ENCODE measurements at regions not wholly inside any gene's neighbourhood (a gene's known extent, or its start where the extent isn't known, plus 50 kb on each side); places are given as distances from the start of the nearest gene placed in this dataset.

- Histone ChIP-seq H3K4me1 (ENCODE audit: control insufficient read depth, insufficient read depth, low read length) (no peaks in the 10 kb centered on the region), H3K4me3 (ENCODE audit: low read length) (no peak overlapping the region), H3K9me3 (replicated peaks; ENCODE audit: control insufficient read depth, low read depth, low read length) (no peaks in the 10 kb centered on the region), H3K36me3 (ENCODE audit: control insufficient read depth, insufficient read depth, low read length) (no peaks in the 10 kb centered on the region), H3K27ac (ENCODE audit: low read length) (no peak overlapping the region), H3K27me3 (ENCODE audit: control insufficient read depth, insufficient read depth, low read length) (no peaks in the 10 kb centered on the region)
- 100% methylated on average over 1 of the region's 7 CpGs for WGBS (ENCODE audit: insufficient coverage)
- DNase-seq: no peak
Observed at GRCh38 chr2:46831051-46831868, 84.3 kb downstream of the MCFD2 start.

GRCh38 chr2:46829231-46829995, 86.2 kb downstream of the MCFD2 start:
- H3K27ac ChIP-seq (ENCODE audit: low read length): no peak overlapping the region
- no peaks in the 10 kb centered on the region for H3K9me3 ChIP-seq (replicated peaks; ENCODE audit: control insufficient read depth, low read depth, low read length)
- no peak overlapping the region for H3K4me3 ChIP-seq (ENCODE audit: low read length)
- H3K36me3 ChIP-seq (ENCODE audit: control insufficient read depth, insufficient read depth, low read length): no peaks in the 10 kb centered on the region
- H3K27me3 ChIP-seq (ENCODE audit: control insufficient read depth, insufficient read depth, low read length): no peaks in the 10 kb centered on the region
- 76% methylated on average over 7 of the region's 12 CpGs for WGBS (ENCODE audit: insufficient coverage)
- no peaks in the 10 kb centered on the region for H3K4me1 ChIP-seq (ENCODE audit: control insufficient read depth, insufficient read depth, low read length)
- no peak for DNase-seq

- Histone ChIP-seq H3K36me3 (ENCODE audit: control insufficient read depth, insufficient read depth, low read length) (no peaks in the 10 kb centered on the region), H3K4me3 (ENCODE audit: low read length) (no peak overlapping the region)
- 100% methylated on average over 1 of the region's 2 CpGs for WGBS (ENCODE audit: insufficient coverage)
Observed at GRCh38 chr2:46828491-46829230, 86.9 kb downstream of the MCFD2 start.

GRCh38 chr2:46828135-46828438, 87.5 kb downstream of the MCFD2 start:
- Histone ChIP-seq H3K4me3 (ENCODE audit: low read length) (no peak overlapping the region), H3K36me3 (ENCODE audit: control insufficient read depth, insufficient read depth, low read length) (no peaks in the 10 kb centered on the region), H3K27me3 (ENCODE audit: control insufficient read depth, insufficient read depth, low read length) (no peaks in the 10 kb centered on the region), H3K27ac (ENCODE audit: low read length) (no peak overlapping the region), H3K9me3 (replicated peaks; ENCODE audit: control insufficient read depth, low read depth, low read length) (no peaks in the 10 kb centered on the region), H3K4me1 (ENCODE audit: control insufficient read depth, insufficient read depth, low read length) (no peaks in the 10 kb centered on the region)
- WGBS (ENCODE audit: insufficient coverage): 94% methylated on average over 3 of the region's 3 CpGs
- no peak for DNase-seq

More at GRCh38 chr2:46828491-46829230, 86.9 kb downstream of the MCFD2 start:
- DNase-seq: no peak
- Histone ChIP-seq H3K4me1 (ENCODE audit: control insufficient read depth, insufficient read depth, low read length) (no peaks in the 10 kb centered on the region), H3K27me3 (ENCODE audit: control insufficient read depth, insufficient read depth, low read length) (no peaks in the 10 kb centered on the region), H3K27ac (ENCODE audit: low read length) (no peak overlapping the region), H3K9me3 (replicated peaks; ENCODE audit: control insufficient read depth, low read depth, low read length) (no peaks in the 10 kb centered on the region)

GRCh38 chr2:46827274-46828134, 88.1 kb downstream of the MCFD2 start:
- WGBS (ENCODE audit: insufficient coverage): 87% methylated on average over 7 of the region's 12 CpGs
- H3K27me3 ChIP-seq (ENCODE audit: control insufficient read depth, insufficient read depth, low read length): no peaks in the 10 kb centered on the region

GRCh38 chr2:46826569-46827245, 88.9 kb downstream of the MCFD2 start:
- 90% methylated on average over 7 of the region's 15 CpGs for WGBS (ENCODE audit: insufficient coverage)

More at GRCh38 chr2:46827274-46828134, 88.1 kb downstream of the MCFD2 start:
- H3K9me3 ChIP-seq (replicated peaks; ENCODE audit: control insufficient read depth, low read depth, low read length): no peaks in the 10 kb centered on the region
- H3K4me1 ChIP-seq (ENCODE audit: control insufficient read depth, insufficient read depth, low read length): no peaks in the 10 kb centered on the region
- no peak overlapping the region for H3K27ac ChIP-seq (ENCODE audit: low read length)
- no peak overlapping the region for H3K4me3 ChIP-seq (ENCODE audit: low read length)
- DNase-seq: no peak
- H3K36me3 ChIP-seq (ENCODE audit: control insufficient read depth, insufficient read depth, low read length): no peaks in the 10 kb centered on the region

DNA sequence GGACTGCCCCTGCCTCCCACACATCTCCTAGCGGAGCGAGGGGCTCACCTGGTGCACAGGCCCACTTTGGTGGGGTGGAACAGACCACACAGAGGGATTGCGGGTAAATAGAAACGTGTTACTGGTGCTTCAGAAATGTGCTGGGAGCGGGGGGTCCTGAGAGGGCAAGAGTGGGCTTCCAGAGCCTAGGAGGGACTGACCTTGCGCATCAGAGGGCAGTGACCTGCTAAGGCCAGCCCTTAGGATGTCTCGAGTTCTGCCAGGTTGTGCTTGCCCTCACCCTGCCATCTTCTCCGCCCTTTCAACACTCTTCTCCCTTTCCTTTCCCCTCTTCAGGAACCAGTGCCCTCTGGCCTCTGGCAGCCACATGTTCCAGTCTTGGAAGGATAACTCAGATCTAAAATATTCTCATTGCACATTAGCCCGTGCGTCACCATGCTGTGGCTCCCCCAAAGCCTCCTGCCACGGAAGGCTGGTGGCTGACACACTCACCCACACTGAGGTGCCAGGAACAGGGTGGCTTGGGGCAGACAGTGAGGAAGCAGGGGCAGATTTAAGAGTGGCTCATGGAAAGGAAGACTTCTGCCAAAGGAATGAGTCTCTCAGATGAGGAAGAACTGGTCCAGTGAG, 89.6 kb downstream of the MCFD2 start:
- DNase-seq: no peak
- WGBS (ENCODE audit: insufficient coverage): 91% methylated on average over 6 of the region's 11 CpGs

More at GRCh38 chr2:46826569-46827245, 88.9 kb downstream of the MCFD2 start:
- Histone ChIP-seq H3K36me3 (ENCODE audit: control insufficient read depth, insufficient read depth, low read length) (no peaks in the 10 kb centered on the region), H3K27me3 (ENCODE audit: control insufficient read depth, insufficient read depth, low read length) (no peaks in the 10 kb centered on the region), H3K4me1 (ENCODE audit: control insufficient read depth, insufficient read depth, low read length) (no peaks in the 10 kb centered on the region), H3K27ac (ENCODE audit: low read length) (no peak overlapping the region), H3K4me3 (ENCODE audit: low read length) (no peak overlapping the region), H3K9me3 (replicated peaks; ENCODE audit: control insufficient read depth, low read depth, low read length) (no peaks in the 10 kb centered on the region)
- no peak for DNase-seq

DNA sequence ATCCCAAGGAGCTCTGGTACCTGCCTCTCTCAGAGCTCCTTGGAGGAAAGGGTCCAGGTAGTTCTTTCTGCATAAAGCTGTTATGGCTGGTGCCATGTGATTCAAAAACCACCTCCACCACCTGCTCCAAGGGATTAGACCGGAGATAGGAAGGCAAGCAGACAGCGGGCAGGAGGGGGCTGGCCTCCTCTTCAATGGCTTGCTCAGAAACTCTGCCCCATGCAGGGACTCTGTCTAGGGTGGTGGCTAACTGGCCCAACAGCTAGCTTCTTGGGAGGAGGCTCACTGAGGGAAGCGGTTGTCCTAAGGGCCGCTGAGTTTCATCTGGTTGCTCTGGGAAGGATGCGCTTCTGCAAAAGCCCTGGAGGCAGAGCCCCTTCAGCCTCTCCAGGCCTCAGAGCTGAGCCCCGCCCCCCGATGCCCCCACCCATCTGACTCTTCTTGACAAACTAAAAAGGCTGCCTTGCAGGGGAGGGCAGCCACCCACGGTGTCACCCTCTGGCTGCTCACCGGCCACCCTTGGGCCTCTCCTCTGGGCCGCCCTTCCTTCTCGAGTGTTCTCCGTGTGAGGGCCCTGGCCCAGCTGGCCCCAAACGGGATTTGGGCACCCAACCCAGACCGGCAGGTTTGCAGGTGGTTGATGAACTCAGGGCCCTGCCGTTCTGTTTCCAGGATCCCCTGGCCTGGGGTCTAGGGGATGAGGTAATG, 90.2 kb downstream of the MCFD2 start:
- Histone ChIP-seq H3K27ac (ENCODE audit: low read length) (no peak overlapping the region), H3K27me3 (ENCODE audit: control insufficient read depth, insufficient read depth, low read length) (no peaks in the 10 kb centered on the region), H3K36me3 (ENCODE audit: control insufficient read depth, insufficient read depth, low read length) (no peaks in the 10 kb centered on the region), H3K4me1 (ENCODE audit: control insufficient read depth, insufficient read depth, low read length) (no peaks in the 10 kb centered on the region), H3K4me3 (ENCODE audit: low read length) (no peak overlapping the region), H3K9me3 (replicated peaks; ENCODE audit: control insufficient read depth, low read depth, low read length) (no peaks in the 10 kb centered on the region)
- WGBS (ENCODE audit: insufficient coverage): 83% methylated on average over 8 of the region's 15 CpGs
- no peak for DNase-seq

More for the DNA sequence above, 89.6 kb downstream of the MCFD2 start:
- Histone ChIP-seq H3K36me3 (ENCODE audit: control insufficient read depth, insufficient read depth, low read length) (no peaks in the 10 kb centered on the region), H3K4me1 (ENCODE audit: control insufficient read depth, insufficient read depth, low read length) (no peaks in the 10 kb centered on the region), H3K9me3 (replicated peaks; ENCODE audit: control insufficient read depth, low read depth, low read length) (no peaks in the 10 kb centered on the region), H3K4me3 (ENCODE audit: low read length) (no peak overlapping the region), H3K27ac (ENCODE audit: low read length) (no peak overlapping the region), H3K27me3 (ENCODE audit: control insufficient read depth, insufficient read depth, low read length) (no peaks in the 10 kb centered on the region)

Data from muscle of leg (tissue), 3 donors.